Transverse colon (tissue), 3 donors: ENCODE measurements at regions not wholly inside any gene's neighbourhood (a gene's known extent, or its start where the extent isn't known, plus 50 kb on each side); places are given as distances from the start of the nearest gene placed in this dataset.

Experiments
- CTCF ChIP-seq, 5 experiments: fragments of 200-600 bp in 3 of 5; fragments of 450-650 bp in 2 of 5; sonication (generic) in 3 of 5; IDR thresholded peaks; 1 replicate in 2 of 5; 2 replicates in 3 of 5; pipeline ENCODE4 v1.5.1; 2016 to 2017; ENCODE audit warnings: antibody characterized with exemption in 5 of 5, inconsistent platforms in 3 of 5, mild to moderate bottlenecking in 2 of 5, moderate library complexity in 1 of 5
- EP300 ChIP-seq: sonication (generic); formaldehyde crosslinking; IDR thresholded peaks from one replicate; pipeline ENCODE4 v1.6.1; 2017; ENCODE audit warnings: antibody characterized with exemption, low read depth

- no peak for TF ChIP-seq CTCF (IDR thresholded peaks at IDR 0.05)
- no peak for TF ChIP-seq EP300
These were observed 407.8 kb downstream of the OLFM4 start for GRCh38 chr13:53436396-53436795.
